ENCODE measurements at regions not wholly inside any gene's neighbourhood (a gene's known extent, or its start where the extent isn't known, plus 50 kb on each side); places are given as distances from the start of the nearest gene placed in this dataset.

DNA sequence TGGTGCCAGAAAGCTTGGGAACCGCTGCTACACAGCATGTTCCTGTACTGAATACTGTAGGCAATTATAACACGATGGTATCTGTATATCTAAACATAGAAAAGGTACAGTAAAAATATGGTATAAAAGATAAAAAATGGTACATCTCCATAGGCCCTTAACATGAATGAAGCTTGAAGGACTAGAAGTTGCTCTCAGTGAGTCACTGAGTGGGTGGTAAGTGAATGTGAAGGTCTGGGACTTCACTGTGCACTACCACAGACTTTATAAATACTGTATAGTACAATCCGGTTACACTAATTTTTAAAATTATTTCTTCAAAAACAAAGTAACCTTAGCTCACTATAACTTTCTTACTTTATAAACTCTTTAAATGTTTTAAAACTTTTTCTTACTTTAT, 819.9 kb upstream of the GRAMD2B start:
- Histone ChIP-seq H3K36me3 (ENCODE audit: low read depth) (no peaks in the 10 kb centered on the region), H3K9me3 (no peaks in the 10 kb centered on the region), H3K4me1 (ENCODE audit: low read depth) (no peaks in the 10 kb centered on the region), H3K4me3 (no peak overlapping the region)
- no peak for DNase-seq
- no peak for ATAC-seq
- intact Hi-C loops (cut with DNase I, micrococcal nuclease), result no loop called here
- TF ChIP-seq, protein P1, sequence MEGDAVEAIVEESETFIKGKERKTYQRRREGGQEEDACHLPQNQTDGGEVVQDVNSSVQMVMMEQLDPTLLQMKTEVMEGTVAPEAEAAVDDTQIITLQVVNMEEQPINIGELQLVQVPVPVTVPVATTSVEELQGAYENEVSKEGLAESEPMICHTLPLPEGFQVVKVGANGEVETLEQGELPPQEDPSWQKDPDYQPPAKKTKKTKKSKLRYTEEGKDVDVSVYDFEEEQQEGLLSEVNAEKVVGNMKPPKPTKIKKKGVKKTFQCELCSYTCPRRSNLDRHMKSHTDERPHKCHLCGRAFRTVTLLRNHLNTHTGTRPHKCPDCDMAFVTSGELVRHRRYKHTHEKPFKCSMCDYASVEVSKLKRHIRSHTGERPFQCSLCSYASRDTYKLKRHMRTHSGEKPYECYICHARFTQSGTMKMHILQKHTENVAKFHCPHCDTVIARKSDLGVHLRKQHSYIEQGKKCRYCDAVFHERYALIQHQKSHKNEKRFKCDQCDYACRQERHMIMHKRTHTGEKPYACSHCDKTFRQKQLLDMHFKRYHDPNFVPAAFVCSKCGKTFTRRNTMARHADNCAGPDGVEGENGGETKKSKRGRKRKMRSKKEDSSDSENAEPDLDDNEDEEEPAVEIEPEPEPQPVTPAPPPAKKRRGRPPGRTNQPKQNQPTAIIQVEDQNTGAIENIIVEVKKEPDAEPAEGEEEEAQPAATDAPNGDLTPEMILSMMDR (IDR thresholded peaks at IDR 0.05), result no peak

DNA sequence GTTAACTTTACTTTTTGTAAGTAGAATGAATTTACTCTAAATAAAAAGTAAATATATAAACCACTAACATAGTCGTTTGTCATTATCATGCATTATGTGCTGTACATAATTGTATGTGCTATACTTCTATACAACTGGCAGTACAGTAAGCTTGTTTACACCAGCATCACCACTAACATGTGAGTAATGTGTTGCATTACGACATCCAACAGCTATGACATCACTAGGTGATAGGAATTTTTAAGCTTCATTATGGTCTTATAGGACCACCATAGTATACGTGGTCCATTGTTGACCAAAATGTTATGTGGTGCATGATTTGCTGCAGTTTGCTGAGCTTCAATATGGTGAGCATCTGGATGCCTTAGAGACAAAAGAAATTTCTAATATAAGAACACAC, 819.1 kb upstream of the GRAMD2B start:
- ATAC-seq (no peak), DNase-seq (no peak)
- Histone ChIP-seq H3K9me3 (no peaks in the 10 kb centered on the region), H3K4me1 (ENCODE audit: low read depth) (no peaks in the 10 kb centered on the region), H3K4me3 (no peak overlapping the region), H3K36me3 (ENCODE audit: low read depth) (no peaks in the 10 kb centered on the region)
- intact Hi-C loops (cut with DNase I, micrococcal nuclease), result no loop called here
- TF ChIP-seq, protein P1 (IDR thresholded peaks at IDR 0.05), result no peak

DNA sequence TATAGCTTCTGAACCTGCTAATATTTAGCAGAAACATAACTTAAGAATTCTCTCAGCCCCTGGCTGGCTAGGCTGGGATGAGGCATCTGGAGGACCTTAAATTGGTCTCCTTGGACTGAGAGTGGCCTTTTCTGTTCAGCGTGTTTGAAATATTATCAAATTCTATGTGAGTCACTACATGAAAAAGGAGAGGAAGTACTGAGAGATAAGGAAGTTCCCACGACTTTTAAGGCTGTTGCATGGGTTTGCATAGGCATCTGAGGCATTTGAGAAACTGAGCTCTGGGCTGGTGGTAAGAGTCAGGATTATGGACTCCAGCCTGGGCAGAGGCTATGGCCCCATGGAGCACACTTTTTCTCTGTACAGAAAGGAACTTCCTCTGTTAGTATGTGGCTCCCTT, 816.2 kb upstream of the GRAMD2B start:
- Histone ChIP-seq H3K36me3 (ENCODE audit: low read depth) (no peaks in the 10 kb centered on the region), H3K9me3 (no peaks in the 10 kb centered on the region), H3K4me3 (no peak overlapping the region), H3K4me1 (ENCODE audit: low read depth) (no peaks in the 10 kb centered on the region)
- ATAC-seq, result no peak
- no peak for DNase-seq
- intact Hi-C loops (cut with DNase I, micrococcal nuclease), result no loop called here
- TF ChIP-seq, protein P1 (IDR thresholded peaks at IDR 0.05), result no peak

DNA sequence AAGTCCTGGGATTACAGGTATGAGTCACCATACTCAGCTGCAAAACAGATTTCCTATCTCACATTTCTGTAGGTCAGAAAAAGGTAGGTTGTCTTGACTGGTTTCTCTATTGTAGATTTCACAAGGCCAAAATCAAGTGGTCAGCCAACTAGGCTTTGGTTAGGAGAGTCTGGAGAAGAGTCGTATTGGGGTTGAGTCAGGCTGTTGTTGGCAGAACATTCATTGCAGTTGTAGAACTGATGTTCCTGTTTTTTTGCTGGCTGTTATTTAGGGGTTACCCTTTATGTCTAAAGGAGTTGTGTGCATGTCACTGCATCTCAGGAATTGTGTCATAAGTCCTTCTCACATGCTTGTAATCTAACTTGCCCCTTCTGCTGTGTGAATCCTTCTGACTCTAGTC, 814.2 kb upstream of the GRAMD2B start:
- ATAC-seq (no peak), DNase-seq (no peak)
- TF ChIP-seq, protein P1 (IDR thresholded peaks at IDR 0.05), result no peak
- Histone ChIP-seq H3K4me1 (ENCODE audit: low read depth) (no peaks in the 10 kb centered on the region), H3K36me3 (ENCODE audit: low read depth) (no peaks in the 10 kb centered on the region), H3K4me3 (no peak overlapping the region), H3K9me3 (no peaks in the 10 kb centered on the region)
- intact Hi-C loops (cut with DNase I, micrococcal nuclease), result no loop called here

DNA sequence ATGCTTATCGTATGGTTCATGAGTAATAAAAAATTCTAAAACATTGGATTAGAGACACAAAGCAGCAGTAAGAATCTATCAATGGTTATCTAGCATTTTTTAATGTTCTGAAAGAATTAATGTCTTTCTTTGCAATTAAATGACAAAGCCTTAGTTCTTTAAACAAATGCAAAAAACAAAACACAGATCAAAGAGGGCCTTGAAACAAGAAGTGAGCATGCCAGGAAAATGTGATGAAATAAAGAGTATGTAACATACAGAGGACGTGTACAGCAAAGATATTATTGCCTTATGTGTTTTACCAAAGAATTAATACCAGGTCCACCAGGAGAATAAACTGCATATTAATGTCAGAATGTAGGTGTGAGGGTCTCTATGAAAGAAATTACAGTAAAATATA, 812.3 kb upstream of the GRAMD2B start:
- ATAC-seq, result no peak
- Histone ChIP-seq H3K9me3 (no peaks in the 10 kb centered on the region), H3K4me1 (ENCODE audit: low read depth) (no peaks in the 10 kb centered on the region), H3K36me3 (ENCODE audit: low read depth) (no peaks in the 10 kb centered on the region), H3K4me3 (no peak overlapping the region)
- TF ChIP-seq, protein P1 (IDR thresholded peaks at IDR 0.05), result no peak
- intact Hi-C loops (cut with DNase I, micrococcal nuclease), result no loop called here
- no peak for DNase-seq

DNA sequence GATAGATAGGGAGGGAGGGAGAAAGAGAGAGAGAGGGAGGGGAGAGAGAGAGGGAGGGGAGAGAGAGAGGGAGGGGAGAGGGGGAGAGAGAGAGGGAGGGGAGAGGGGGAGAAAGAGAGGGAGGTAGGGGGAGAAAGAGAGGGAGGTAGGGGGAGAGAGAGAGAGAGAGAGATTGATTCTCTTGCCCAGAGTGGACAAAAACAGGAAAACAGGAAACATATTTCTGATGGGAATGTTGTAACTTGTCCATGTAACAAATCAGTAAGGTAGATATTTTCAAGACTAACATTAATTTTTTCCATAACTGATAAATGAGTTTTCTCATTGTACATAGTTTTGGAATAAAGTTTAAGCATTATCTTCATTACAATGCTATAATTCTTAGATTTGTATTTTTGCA, 811.7 kb upstream of the GRAMD2B start:
- DNase-seq, result no peak
- Histone ChIP-seq H3K9me3 (no peaks in the 10 kb centered on the region), H3K36me3 (ENCODE audit: low read depth) (no peaks in the 10 kb centered on the region), H3K4me1 (ENCODE audit: low read depth) (no peaks in the 10 kb centered on the region), H3K4me3 (no peak overlapping the region)
- intact Hi-C loops (cut with DNase I, micrococcal nuclease), result no loop called here
- TF ChIP-seq, protein P1 (IDR thresholded peaks at IDR 0.05), result no peak
- no peak for ATAC-seq

Data from mucosa of descending colon (tissue), 3 donors.